GM10266 (cell line): ENCODE measurements at regions not wholly inside any gene's neighbourhood (a gene's known extent, or its start where the extent isn't known, plus 50 kb on each side); places are given as distances from the start of the nearest gene placed in this dataset.

Experiments
- DNase-seq: peaks from one replicate; pipeline ENCODE4 v3.0.0; 2012; ENCODE audit errors: extremely low spot score
- TF ChIP-seq, protein P1 (sequence below): IDR thresholded peaks from 2 replicates; pipeline ENCODE4 v1.5.1; 2012; ENCODE audit warnings: mild to moderate bottlenecking, low read depth; ENCODE audit not compliant: control insufficient read depth, insufficient read depth; ENCODE audit errors: missing control alignments

DNA sequence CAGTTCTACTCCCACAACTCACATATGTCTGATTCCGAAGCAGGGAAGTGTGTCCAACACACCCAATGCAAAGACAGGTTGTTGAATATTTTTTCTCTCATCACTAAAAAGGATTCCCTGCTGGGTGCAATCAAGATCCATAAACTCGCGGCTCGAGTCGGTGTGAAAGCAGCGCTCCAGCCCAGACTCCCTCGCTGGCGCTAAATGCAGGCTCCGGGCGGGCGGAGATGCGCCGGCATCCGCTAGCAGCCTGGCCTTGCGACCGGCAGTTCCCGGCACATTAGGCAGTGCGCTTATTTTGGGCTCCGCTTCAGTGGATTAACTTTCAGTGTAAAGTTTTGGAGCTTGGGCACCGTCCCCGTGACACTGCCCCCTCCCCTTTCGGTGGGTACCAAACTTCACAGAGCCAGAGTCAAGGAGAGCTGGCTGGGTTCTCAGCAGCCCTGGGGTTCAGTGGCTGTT lies 87.7 kb upstream of the POU3F1 start:
- TF ChIP-seq, protein P1, sequence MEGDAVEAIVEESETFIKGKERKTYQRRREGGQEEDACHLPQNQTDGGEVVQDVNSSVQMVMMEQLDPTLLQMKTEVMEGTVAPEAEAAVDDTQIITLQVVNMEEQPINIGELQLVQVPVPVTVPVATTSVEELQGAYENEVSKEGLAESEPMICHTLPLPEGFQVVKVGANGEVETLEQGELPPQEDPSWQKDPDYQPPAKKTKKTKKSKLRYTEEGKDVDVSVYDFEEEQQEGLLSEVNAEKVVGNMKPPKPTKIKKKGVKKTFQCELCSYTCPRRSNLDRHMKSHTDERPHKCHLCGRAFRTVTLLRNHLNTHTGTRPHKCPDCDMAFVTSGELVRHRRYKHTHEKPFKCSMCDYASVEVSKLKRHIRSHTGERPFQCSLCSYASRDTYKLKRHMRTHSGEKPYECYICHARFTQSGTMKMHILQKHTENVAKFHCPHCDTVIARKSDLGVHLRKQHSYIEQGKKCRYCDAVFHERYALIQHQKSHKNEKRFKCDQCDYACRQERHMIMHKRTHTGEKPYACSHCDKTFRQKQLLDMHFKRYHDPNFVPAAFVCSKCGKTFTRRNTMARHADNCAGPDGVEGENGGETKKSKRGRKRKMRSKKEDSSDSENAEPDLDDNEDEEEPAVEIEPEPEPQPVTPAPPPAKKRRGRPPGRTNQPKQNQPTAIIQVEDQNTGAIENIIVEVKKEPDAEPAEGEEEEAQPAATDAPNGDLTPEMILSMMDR, result no peak
- no peak for DNase-seq

DNA sequence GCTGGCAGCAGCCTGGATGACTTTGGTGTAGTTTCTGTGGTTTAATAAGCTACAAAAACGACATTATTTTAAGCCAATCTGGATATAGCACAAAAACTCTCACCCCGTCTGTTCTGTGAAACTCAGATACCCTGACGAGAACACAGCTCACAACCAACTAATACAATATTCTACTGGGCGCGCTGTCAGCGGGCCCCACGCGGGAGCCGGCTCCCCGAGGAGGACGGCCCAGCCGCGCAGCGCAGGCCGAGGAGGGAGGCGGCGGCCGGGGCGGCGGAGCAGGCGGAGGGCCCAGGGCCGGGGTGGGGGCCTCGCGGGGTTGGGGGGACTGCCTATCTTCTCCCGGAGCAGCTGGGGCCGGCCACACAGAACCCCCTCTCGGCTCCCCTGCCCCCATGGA lies 87.2 kb upstream of the POU3F1 start:
- TF ChIP-seq, protein P1, result no peak

DNA sequence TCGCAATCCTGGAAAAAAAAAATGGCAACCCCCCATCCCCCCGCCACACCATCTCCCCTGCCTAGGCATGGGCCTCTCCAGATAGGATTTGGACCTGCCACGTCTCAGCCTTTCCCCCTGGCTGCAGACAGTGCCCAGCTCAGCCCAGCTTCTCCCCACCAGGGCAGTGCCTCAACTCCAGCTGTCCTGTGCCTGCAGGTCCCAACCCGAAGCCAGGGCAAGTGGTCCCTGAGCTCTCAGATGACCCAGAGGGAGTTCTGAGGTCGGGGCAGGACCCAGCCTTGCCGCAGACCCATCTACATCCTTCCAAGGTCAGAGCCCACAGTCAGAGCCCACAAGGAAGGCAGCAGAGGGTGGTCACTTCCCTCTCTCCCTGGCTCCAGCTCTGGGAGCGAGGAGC lies 86.7 kb upstream of the POU3F1 start:
- TF ChIP-seq, protein P1, result no peak
- no peak for DNase-seq

More for the DNA sequence above, 87.2 kb upstream of the POU3F1 start:
- DNase-seq, result no peak

DNA sequence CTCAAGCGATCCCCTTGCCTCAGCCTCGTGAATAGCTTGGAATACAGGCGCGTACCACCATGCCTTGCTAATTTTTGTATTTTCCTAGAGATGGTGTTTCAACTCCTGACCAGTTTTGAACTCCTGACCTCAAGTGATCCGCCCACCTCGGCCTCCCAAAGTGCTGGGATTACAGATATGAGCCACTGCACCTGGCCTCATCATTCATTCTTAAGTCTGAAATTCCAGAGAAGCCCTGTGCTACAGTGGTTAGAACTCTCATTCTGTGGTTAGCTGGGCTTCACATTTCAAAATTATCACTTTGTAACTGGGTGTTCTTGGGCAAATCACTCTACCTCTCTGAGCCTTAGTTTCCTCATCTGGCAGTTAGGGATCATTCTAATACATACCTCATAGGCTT lies 86.1 kb upstream of the POU3F1 start:
- no peak for DNase-seq
- TF ChIP-seq, protein P1, result no peak

DNA sequence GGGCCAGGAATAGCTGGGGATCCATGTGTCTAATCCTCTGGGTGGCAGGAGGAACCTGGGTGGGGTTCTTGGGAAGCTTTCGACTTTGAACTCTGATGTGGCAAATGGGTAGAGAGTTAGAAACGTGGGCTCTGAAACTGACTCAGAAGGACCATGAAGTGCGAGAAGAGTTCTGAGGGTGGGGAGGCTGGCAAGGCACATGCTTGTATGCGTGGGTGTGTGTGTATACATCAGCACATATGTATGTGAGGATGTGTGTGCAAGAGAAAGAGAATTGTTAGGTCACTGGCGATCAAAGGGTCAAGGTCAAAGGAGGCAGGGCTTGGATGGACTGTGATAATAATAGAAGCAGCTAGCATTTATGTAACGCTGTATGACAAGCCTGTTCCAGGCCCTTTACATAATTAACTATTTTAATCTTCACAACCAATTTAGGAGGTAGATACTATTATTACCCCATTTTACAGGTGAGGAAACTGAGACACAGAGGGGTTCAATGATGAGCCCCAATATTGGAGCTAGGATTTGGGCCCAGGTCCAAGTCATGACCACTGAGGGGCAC lies 84.5 kb upstream of the POU3F1 start:
- TF ChIP-seq, protein P1, result no peak
- no peak for DNase-seq

DNA sequence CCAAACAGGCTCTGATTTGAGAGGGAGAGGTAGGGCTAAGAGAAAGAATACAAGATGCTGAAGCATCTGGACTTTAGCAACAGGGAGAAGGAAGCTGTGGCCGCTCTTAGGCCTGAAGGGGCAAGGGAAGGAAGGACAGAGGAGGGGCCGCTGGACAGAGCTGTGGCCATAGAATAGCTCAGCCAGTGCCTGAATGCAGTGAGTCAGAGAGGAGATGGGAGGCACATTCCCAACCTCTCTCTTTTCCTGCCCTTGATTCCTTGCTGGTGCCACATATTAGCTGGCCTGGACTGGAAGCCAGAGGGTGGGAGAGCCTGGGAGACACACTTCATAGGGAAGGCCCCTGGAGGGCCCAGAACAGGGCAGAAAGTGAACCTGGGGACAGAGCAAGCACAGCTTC lies 83.4 kb upstream of the POU3F1 start:
- TF ChIP-seq, protein P1, result no peak
- DNase-seq, result no peak

DNA sequence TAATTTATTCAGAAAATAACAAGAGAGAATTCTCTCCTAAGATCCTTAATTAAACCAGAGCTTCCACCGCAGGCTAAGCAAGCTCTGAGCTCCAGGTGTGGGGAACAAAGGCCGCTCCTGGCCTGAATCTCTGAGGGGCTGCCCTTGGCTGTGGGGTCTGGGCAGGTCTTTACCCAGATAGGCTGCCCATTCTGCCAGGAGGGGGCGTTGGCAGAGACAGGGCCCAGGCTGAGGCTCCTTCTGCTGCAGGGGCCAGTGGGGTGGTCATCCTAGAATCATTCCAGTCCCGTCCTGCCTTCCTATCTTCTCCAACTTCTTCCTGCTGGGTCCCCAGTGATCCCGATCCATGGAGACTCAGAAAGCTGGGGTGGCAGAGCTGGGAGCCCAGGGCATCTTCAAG lies 82.9 kb upstream of the POU3F1 start:
- DNase-seq, result no peak
- TF ChIP-seq, protein P1, result no peak
